IMR-90 (cell line): ENCODE measurements at regions not wholly inside any gene's neighbourhood (a gene's known extent, or its start where the extent isn't known, plus 50 kb on each side); places are given as distances from the start of the nearest gene placed in this dataset.

Experiments used
- ATAC-seq: fragments of 200-7000 bp; cut with Tn5 transposase; 2 replicates; pipeline ENCODE4 v1.9.1; 2020; ENCODE audit warnings: low read depth, mild to moderate bottlenecking, moderate library complexity
- BruUV-seq: library from RNA; stranded (reverse); fragments of 400-500 nt; replicated peaks from 2 replicates; lab custom pipeline; 2021; lab: Mats Ljungman, UMichigan
- CTCF ChIA-PET: fragments of 300-600 bp; formaldehyde crosslinking; extraction: SDS; loops from one replicate; lab custom pipeline; 2021; ENCODE audit warnings: antibody characterized with exemption; lab: Yijun Ruan, JAX
- POLR2A ChIA-PET: fragments of 300-600 bp; sonication (Branson Sonifier 250); formaldehyde crosslinking; loops from one replicate; lab custom pipeline; 2022; ENCODE audit warnings: antibody characterized with exemption; ENCODE audit not compliant: unreplicated experiment; lab: Charles Lee
- DNase-seq: peaks from one replicate; pipeline ENCODE4 v3.0.0; 2013
- H2AFZ ChIP-seq: replicated peaks from 2 replicates; pipeline ENCODE3; 2013; ENCODE audit warnings: low read length, mild to moderate bottlenecking; ENCODE audit not compliant: poor library complexity
- H2AK5ac ChIP-seq: 2 replicates; pipeline ENCODE4 v1.6.1; 2013; ENCODE audit warnings: low read depth, low read length, inconsistent platforms
- H2AK9ac ChIP-seq: replicated peaks from 2 replicates; pipeline ENCODE3; 2013; ENCODE audit warnings: mild to moderate bottlenecking, low read depth, low read length, moderate library complexity; ENCODE audit not compliant: poor library complexity
- H2BK120ac ChIP-seq: 2 replicates; pipeline ENCODE4 v1.6.1; 2013; ENCODE audit warnings: low read depth, low read length, inconsistent platforms
- H2BK15ac ChIP-seq: 3 replicates; pipeline ENCODE4 v1.6.1; 2013; ENCODE audit warnings: low read depth, low read length, inconsistent platforms
- H2BK20ac ChIP-seq: 2 replicates; pipeline ENCODE4 v1.6.1; 2013; ENCODE audit warnings: low read depth, mild to moderate bottlenecking, inconsistent platforms, low read length, moderate library complexity
- H2BK5ac ChIP-seq: 2 replicates; pipeline ENCODE4 v1.6.1; 2013; ENCODE audit warnings: mild to moderate bottlenecking, low read depth, low read length, inconsistent platforms; ENCODE audit not compliant: poor library complexity, severe bottlenecking
- H3K14ac ChIP-seq: replicated peaks from 2 replicates; pipeline ENCODE4 v1.6.1; 2013; ENCODE audit warnings: low read depth, low read length, inconsistent platforms
- H3K18ac ChIP-seq: 2 replicates; pipeline ENCODE4 v1.6.1; 2013; ENCODE audit warnings: low read depth, low read length, control low read depth
- H3K23ac ChIP-seq: 2 replicates; pipeline ENCODE4 v1.6.1; 2013; ENCODE audit warnings: low read depth, low read length, inconsistent platforms
- H3K27ac ChIP-seq: 2 replicates; pipeline ENCODE4 v1.5.1; 2013; ENCODE audit warnings: mild to moderate bottlenecking, control low read depth, low read length; ENCODE audit not compliant: insufficient read depth
- H3K27me3 ChIP-seq: 2 replicates; pipeline ENCODE4 v1.6.1; 2013; ENCODE audit warnings: low read length; ENCODE audit not compliant: control insufficient read depth, insufficient read depth
- H3K36me3 ChIP-seq: 2 replicates; pipeline ENCODE4 v1.6.1; 2013; ENCODE audit warnings: low read length, mixed read lengths; ENCODE audit not compliant: control insufficient read depth, insufficient read depth
- H3K4ac ChIP-seq: 2 replicates; pipeline ENCODE4 v1.6.1; 2013; ENCODE audit warnings: low read depth, low read length, inconsistent platforms
- H3K4me1 ChIP-seq: 2 replicates; pipeline ENCODE4 v1.6.1; 2013; ENCODE audit warnings: low read length, mixed read lengths; ENCODE audit not compliant: control insufficient read depth, insufficient read depth
- H3K4me2 ChIP-seq: 2 replicates; pipeline ENCODE4 v1.6.1; 2013; ENCODE audit warnings: low read depth, mild to moderate bottlenecking, control low read depth, low read length, moderate library complexity
- H3K4me3 ChIP-seq: 2 replicates; pipeline ENCODE4 v1.5.1; 2013; ENCODE audit warnings: low read depth, mild to moderate bottlenecking, control low read depth, low read length, moderate library complexity; ENCODE audit not compliant: insufficient read depth
- H3K56ac ChIP-seq: 2 replicates; pipeline ENCODE4 v1.6.1; 2013; ENCODE audit warnings: low read length, inconsistent platforms; ENCODE audit not compliant: insufficient read depth; ENCODE audit errors: extremely low read depth
- H3K79me1 ChIP-seq, 2 experiments: 2 replicates each; pipeline ENCODE4 v1.6.1; 2013; ENCODE audit warnings: low read length in 2 of 2, inconsistent platforms in 1 of 2, low read depth in 1 of 2
- H3K9ac ChIP-seq: 2 replicates; pipeline ENCODE4 v1.6.1; 2013; ENCODE audit warnings: low read depth, low read length, control low read depth
- H3K9me1 ChIP-seq: 2 replicates; pipeline ENCODE4 v1.6.1; 2013; ENCODE audit warnings: low read length, inconsistent platforms; ENCODE audit not compliant: insufficient read depth
- H3K9me3 ChIP-seq: 2 replicates; pipeline ENCODE4 v1.6.1; 2013; ENCODE audit warnings: low read length; ENCODE audit not compliant: control insufficient read depth, insufficient read depth
- H4K20me1 ChIP-seq: 2 replicates; pipeline ENCODE4 v1.6.1; 2013; ENCODE audit warnings: low read length, inconsistent platforms; ENCODE audit not compliant: insufficient read depth
- H4K5ac ChIP-seq: 2 replicates; pipeline ENCODE4 v1.6.1; 2013; ENCODE audit warnings: mild to moderate bottlenecking, low read depth, low read length, control low read depth
- H4K8ac ChIP-seq, 2 experiments: 2 replicates each; pipeline ENCODE4 v1.6.1; 2013; ENCODE audit warnings: low read depth in 2 of 2, low read length in 2 of 2, control low read depth in 1 of 2, inconsistent platforms in 1 of 2
- H4K91ac ChIP-seq: 2 replicates; pipeline ENCODE4 v1.6.1; 2013; ENCODE audit warnings: low read depth, low read length, inconsistent platforms; ENCODE audit not compliant: insufficient read depth
- BHLHE40 ChIP-seq: fragments of 150-350 bp; IDR thresholded peaks from 2 replicates; pipeline ENCODE4 v1.6.1; 2016; ENCODE audit warnings: mild to moderate bottlenecking, low read depth, low read length
- CEBPB ChIP-seq: IDR thresholded peaks from 2 replicates; pipeline ENCODE4 v1.6.1; 2012; ENCODE audit warnings: low read depth, low read length, improper control_type of control experiment
- CHD1 ChIP-seq: IDR thresholded peaks from 2 replicates; pipeline ENCODE4 v1.6.1; 2012; ENCODE audit warnings: low read depth, low read length, improper control_type of control experiment
- CTCF ChIP-seq: conservative IDR thresholded peaks from 2 replicates; pipeline ENCODE4 v1.5.1; 2012; ENCODE audit warnings: mild to moderate bottlenecking, low read depth, low read length, improper control_type of control experiment
- ELK1 ChIP-seq: fragments of 150-350 bp; IDR thresholded peaks from 2 replicates; pipeline ENCODE4 v1.6.1; 2016; ENCODE audit warnings: low read depth, mild to moderate bottlenecking, low read length, moderate library complexity, borderline replicate concordance
- MAZ ChIP-seq: IDR thresholded peaks from 2 replicates; pipeline ENCODE4 v1.6.1; 2012; ENCODE audit warnings: low read depth, mild to moderate bottlenecking, low read length, improper control_type of control experiment, moderate library complexity, borderline replicate concordance
- NFE2L2 ChIP-seq: fragments of 150-350 bp; IDR thresholded peaks from 2 replicates; pipeline ENCODE4 v1.6.1; 2016; ENCODE audit warnings: low read depth, mild to moderate bottlenecking, low read length
- RAD21 ChIP-seq: IDR thresholded peaks from 2 replicates; pipeline ENCODE4 v1.6.1; 2012; ENCODE audit warnings: low read length, improper control_type of control experiment
- WGBS, 2 experiments: methylation state at CpG; one replicate each; pipeline versions ENCODE4 v1.1.5 to v1.1.7; 2013; ENCODE audit warnings: missing lambda C conversion rate in 2 of 2; ENCODE audit not compliant: insufficient read length in 1 of 2; ENCODE audit errors: extremely low coverage in 2 of 2; 5-methylcytosine and 5-hydroxymethylcytosine counted together
- dilution Hi-C: fragments of 300-500 bp; cut with HindIII; formaldehyde crosslinking; loops from one replicate; pipeline ENCODE4 v1.14.3; 2018; ENCODE audit warnings: low sequenced_read_pairs; ENCODE audit not compliant: unreplicated experiment
- in situ Hi-C: fragments of 300-500 bp; cut with MboI; formaldehyde crosslinking; loops from 3 replicates; pipeline ENCODE4 v1.14.3; 2019; ENCODE audit warnings: low sequenced_read_pairs, inconsistent platforms, mixed read lengths
- intact Hi-C: fragments of 100-400 bp; cut with micrococcal nuclease; formaldehyde crosslinking; loops from 2 replicates; pipeline ENCODE4 v1.10.0; 2022

GRCh38 chr2:121826036-121826435 is 70.6 kb downstream of the TSN start:
- ATAC-seq = no peak
- Histone ChIP-seq H4K5ac (no peak overlapping the region), H2BK5ac (no peak overlapping the region), H3K9me1 (no peaks in the 10 kb centered on the region), H3K36me3 (no peaks in the 10 kb centered on the region), H3K27me3 (no peaks in the 10 kb centered on the region), H3K23ac (no peak overlapping the region), H2AK5ac (no peak overlapping the region), H2BK20ac (no peak overlapping the region), H3K4me3 (no peak overlapping the region), H3K18ac (no peak overlapping the region), H3K9ac (no peak overlapping the region), H3K79me1 (no peaks in the 10 kb centered on the region), H3K4me2 (no peak overlapping the region), H4K20me1 (no peaks in the 10 kb centered on the region), H4K8ac (no peak overlapping the region), H3K14ac (no peak overlapping the region), H3K27ac (no peak overlapping the region), H3K4me1 (no peaks in the 10 kb centered on the region), H2AFZ (no peak overlapping the region), H4K91ac (no peak overlapping the region), H2BK15ac (no peak overlapping the region), H2AK9ac (no peak overlapping the region), H3K56ac (no peak overlapping the region), H3K9me3 (no peaks in the 10 kb centered on the region), H2BK120ac (no peak overlapping the region), H3K4ac (no peak overlapping the region)
- ChIA-PET POLR2A (no interaction called here), CTCF (interaction anchor here (0.7 kb wide), 1 partner anchor 137 kb away, joined by 3 read pairs; no protein-coding TSS in a partner anchor)
- DNase-seq = no peak
- in situ Hi-C loops (no loop called here), intact Hi-C loops (no loop called here), dilution Hi-C loops (no loop called here)
- WGBS, 2 experiments = 40% methylated on average over 2 of the region's 3 CpGs; no CpG with 5 or more reads in 1 of the 2 experiments
- TF ChIP-seq CTCF (no peak), ELK1 (no peak), CHD1 (no peak), RAD21 (no peak), MAZ (no peak), BHLHE40 (no peak), CEBPB (no peak), NFE2L2 (no peak)
- no TSS peak for BruUV-seq
